Lung (tissue), 11 donors: ENCODE measurements at regions not wholly inside any gene's neighbourhood (a gene's known extent, or its start where the extent isn't known, plus 50 kb on each side); places are given as distances from the start of the nearest gene placed in this dataset.
"Not testable (repeated sequence)": the region's sequence is repeated elsewhere in the genome, so short reads cannot be mapped to it uniquely, and the experiment has no call there.

Experiments used
- ATAC-seq: fragments of 200-7000 bp; cut with Tn5 transposase; one replicate; pipeline ENCODE4 v1.9.1; 2020; ENCODE audit warnings: moderate number of reproducible peaks; ENCODE audit not compliant: insufficient read depth, low FRiP score
- DNase-seq, 3 donors: peaks; one replicate each; pipeline ENCODE4 v3.0.0-alpha.2; 2013 to 2017
- H3K27ac ChIP-seq, 2 donors: one replicate each; pipeline ENCODE4 v1.5.1; 2013; ENCODE audit warnings: mild to moderate bottlenecking in 2 of 2, moderate library complexity in 2 of 2, control low read depth in 1 of 2, inconsistent platforms in 1 of 2, low read depth in 1 of 2, low read length in 1 of 2
- H3K27me3 ChIP-seq, 3 donors: one replicate each; pipeline ENCODE4 v1.5.1; 2013; ENCODE audit warnings: low read length in 2 of 3; ENCODE audit not compliant: control insufficient read depth in 3 of 3, insufficient read depth in 3 of 3
- H3K36me3 ChIP-seq, 4 donors: one replicate each; pipeline ENCODE4 v1.5.1; 2013; ENCODE audit warnings: low read length in 4 of 4, mild to moderate bottlenecking in 1 of 4, moderate library complexity in 1 of 4; ENCODE audit not compliant: control insufficient read depth in 4 of 4, insufficient read depth in 4 of 4
- H3K4me1 ChIP-seq, 5 donors: one replicate each; pipeline ENCODE4 v1.5.1; 2013; ENCODE audit warnings: low read length in 5 of 5, mild to moderate bottlenecking in 2 of 5, moderate library complexity in 1 of 5; ENCODE audit not compliant: control insufficient read depth in 5 of 5, insufficient read depth in 5 of 5
- H3K4me3 ChIP-seq: one replicate; pipeline ENCODE4 v1.5.1; 2013; ENCODE audit warnings: mild to moderate bottlenecking, control low read depth, moderate library complexity
- H3K9ac ChIP-seq, 2 donors: one replicate each; pipeline ENCODE4 v1.5.1; 2013; ENCODE audit warnings: low read length in 2 of 2, control low read depth in 1 of 2; ENCODE audit not compliant: insufficient read depth in 1 of 2
- H3K9me3 ChIP-seq, 4 donors: one replicate each; pipeline ENCODE4 v1.5.1; 2013; ENCODE audit warnings: low read length in 3 of 4, mild to moderate bottlenecking in 1 of 4, moderate library complexity in 1 of 4; ENCODE audit not compliant: control insufficient read depth in 4 of 4, insufficient read depth in 3 of 4
- CTCF ChIP-seq: IDR thresholded peaks from 2 replicates; pipeline ENCODE4 v1.5.1; 2012; ENCODE audit warnings: mild to moderate bottlenecking; ENCODE audit errors: control extremely low read depth, extremely low read depth
- WGBS, 2 donors: extraction: QIAGEN DNeasy Blood & Tissue Kit; methylation state at CpG; one replicate each; pipeline ENCODE4 v1.1.7; 2013; 5-methylcytosine and 5-hydroxymethylcytosine counted together
- donor health status: control.
- donor health status: control.
- donor health status: Bipolar disorder and iron deficiency.
- donor health status: healthy.
- donor health status: DM: yes; HTN: yes; CAD: no.

- ATAC-seq (no peak), DNase-seq (no peak)
- Histone ChIP-seq H3K9ac (no peak overlapping the region), H3K9me3 (peaks cover 0 to 5% (median 0%) of the 10 kb centered on the region in 4 donors), H3K27me3 (no peaks in the 10 kb centered on the region), H3K36me3 (no peaks in the 10 kb centered on the region), H3K4me3 (no peak overlapping the region), H3K27ac (no peak overlapping the region), H3K4me1 (no peaks in the 10 kb centered on the region)
- WGBS, 2 donors = 85 to 95% methylated on average over 1 of the region's 1 CpG
- TF ChIP-seq CTCF = no peak
Observed at GRCh38 chr9:102445181-102445747, 549.9 kb upstream of the CYLC2 start.

GRCh38 chr9:102439583-102439982 is 555.5 kb upstream of the CYLC2 start:
- H3K27me3 ChIP-seq = no peaks in the 10 kb centered on the region
- no peak overlapping the region for H3K27ac ChIP-seq
- TF ChIP-seq CTCF = no peak
- no peaks in the 10 kb centered on the region for H3K36me3 ChIP-seq
- H3K4me3 ChIP-seq = no peak overlapping the region
- no peaks in the 10 kb centered on the region for H3K9me3 ChIP-seq
- DNase-seq = no peak
- ATAC-seq = no peak
- peaks cover 0 to 3% (median 0%) of the 10 kb centered on the region in 5 donors for H3K4me1 ChIP-seq
- no peak overlapping the region for H3K9ac ChIP-seq

GRCh38 chr9:102436599-102436998 is 558.5 kb upstream of the CYLC2 start:
- not testable (repeated sequence) for H3K36me3 ChIP-seq, H3K4me1 ChIP-seq, H3K9ac ChIP-seq, H3K9me3 ChIP-seq, H3K27ac ChIP-seq, H3K4me3 ChIP-seq, ATAC-seq, H3K27me3 ChIP-seq, DNase-seq
- WGBS, 2 donors = 91 to 93% methylated on average over 13 of the region's 13 CpGs

- TF ChIP-seq CTCF = no peak
- Histone ChIP-seq H3K9ac (no peak overlapping the region), H3K9me3 (no peaks in the 10 kb centered on the region), H3K4me1 (peaks cover 0 to 3% (median 0%) of the 10 kb centered on the region in 5 donors), H3K27ac (no peak overlapping the region), H3K4me3 (no peak overlapping the region), H3K27me3 (no peaks in the 10 kb centered on the region), H3K36me3 (no peaks in the 10 kb centered on the region)
- ATAC-seq = no peak
- DNase-seq = no peak
- 84 to 85% methylated on average over 3 of the region's 3 CpGs for WGBS, 2 donors
Observed at GRCh38 chr9:102435427-102435826, 559.7 kb upstream of the CYLC2 start.
